ENCODE measurements at regions not wholly inside any gene's neighbourhood (a gene's known extent, or its start where the extent isn't known, plus 50 kb on each side); places are given as distances from the start of the nearest gene placed in this dataset.
"Not testable (repeated sequence)": the region's sequence is repeated elsewhere in the genome, so short reads cannot be mapped to it uniquely, and the experiment has no call there.

DNA sequence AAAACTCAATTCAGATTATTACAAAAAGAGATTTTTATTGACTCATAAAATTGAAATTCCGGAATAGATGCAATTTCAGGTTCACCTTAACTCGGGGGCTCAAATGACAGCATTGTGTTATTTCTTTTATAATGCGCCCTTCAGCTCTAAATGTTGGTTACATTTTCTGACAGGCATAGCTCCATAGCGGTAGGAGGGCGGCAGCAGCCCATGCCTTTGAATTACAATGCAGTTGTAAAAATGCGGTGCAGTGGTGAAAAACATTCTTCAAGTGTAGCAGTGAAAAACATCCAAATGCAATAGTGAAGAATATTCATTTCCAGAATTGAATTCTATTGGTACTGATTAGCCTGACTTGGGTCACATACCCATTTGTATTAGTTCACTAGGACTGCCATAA is 215.3 kb upstream of the PKP2 start:
- Histone ChIP-seq H3K79me1 (ENCODE audit: low read depth, low read length) (no peaks in the 10 kb centered on the region), H2BK5ac (ENCODE audit: low read length) (no peak overlapping the region), H3K9me3 (replicated peaks in 1 of 2; ENCODE audit: control insufficient read depth in 2 of 2, insufficient read depth in 1 of 2, low read depth in 1 of 2, low read length in 2 of 2) (no peaks in the 10 kb centered on the region), H2BK120ac (ENCODE audit: low read depth, low read length) (no peak overlapping the region), H3K4me1 (ENCODE audit: control insufficient read depth in 2 of 2, insufficient read depth in 1 of 2, low read depth in 1 of 2, low read length in 2 of 2) (no peaks in the 10 kb centered on the region), H3K4ac (ENCODE audit: low read length) (no peak overlapping the region), H2AFZ (ENCODE audit: low read length) (no peak overlapping the region), H2BK15ac (ENCODE audit: low read length) (no peak overlapping the region), H3K18ac (ENCODE audit: low read length) (no peak overlapping the region), H3K36me3 (replicated peaks in 1 of 2; ENCODE audit: control insufficient read depth in 2 of 2, insufficient read depth in 2 of 2, low read length in 2 of 2) (no peaks in the 10 kb centered on the region), H3K27me3 (ENCODE audit: control insufficient read depth in 3 of 3, insufficient read depth in 3 of 3, low read depth in 1 of 3, low read length in 3 of 3) (no peaks in the 10 kb centered on the region), H3K27ac (replicated peaks; ENCODE audit: low read length) (no peak overlapping the region), H3K4me2 (ENCODE audit: insufficient read depth, low read length, poor library complexity, severe bottlenecking) (no peak overlapping the region), H2BK12ac (ENCODE audit: low read length) (no peak overlapping the region), H3K14ac (ENCODE audit: low read length) (no peak overlapping the region), H3K4me3 (ENCODE audit: low read length in 2 of 2) (no peak overlapping the region), H2AK5ac (ENCODE audit: low read depth, low read length) (no peak overlapping the region), H3K9ac (ENCODE audit: low read depth, low read length, poor library complexity) (no peak overlapping the region), H3K23ac (ENCODE audit: low read depth, low read length, poor library complexity) (no peak overlapping the region), H4K8ac (ENCODE audit: low read depth, low read length) (no peak overlapping the region), H4K91ac (ENCODE audit: low read depth, low read length, poor library complexity) (no peak overlapping the region)
- WGBS, 2 donors (ENCODE audit: extremely low coverage in 2 of 2, insufficient read length in 2 of 2, insufficient replicate concordance in 1 of 2), result no CpG with 5 or more reads among the region's 6 CpGs
- DNase-seq (ENCODE audit: low spot score), result no peak

DNA sequence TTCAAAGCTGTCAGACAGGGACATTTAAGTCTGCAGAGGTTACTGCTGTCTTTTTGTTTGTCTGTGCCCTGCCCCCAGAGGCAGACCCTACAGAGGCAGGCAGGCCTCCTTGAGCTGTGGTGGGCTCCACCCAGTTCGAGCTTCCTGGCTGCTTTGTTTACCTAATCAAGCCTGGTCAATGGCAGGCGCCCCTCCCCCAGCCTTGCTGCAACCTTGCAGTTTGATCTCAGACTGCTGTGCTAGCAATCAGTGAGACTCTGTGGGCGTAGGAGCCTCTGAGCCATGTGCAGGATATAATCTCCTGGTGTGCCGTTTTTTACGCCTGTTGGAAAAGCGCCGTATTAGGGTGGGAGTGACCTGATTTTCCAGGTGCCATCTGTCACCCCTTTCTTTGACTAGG is 211.2 kb upstream of the PKP2 start:
- not testable (repeated sequence) for H3K9ac ChIP-seq (ENCODE audit: low read depth, low read length, poor library complexity); H3K4me1 ChIP-seq (ENCODE audit: control insufficient read depth in 2 of 2, insufficient read depth in 1 of 2, low read depth in 1 of 2, low read length in 2 of 2); H2AFZ ChIP-seq (ENCODE audit: low read length); H3K79me1 ChIP-seq (ENCODE audit: low read depth, low read length); H4K8ac ChIP-seq (ENCODE audit: low read depth, low read length); H2BK12ac ChIP-seq (ENCODE audit: low read length); H3K9me3 ChIP-seq (replicated peaks in 1 of 2; ENCODE audit: control insufficient read depth in 2 of 2, insufficient read depth in 1 of 2, low read depth in 1 of 2, low read length in 2 of 2); H2BK5ac ChIP-seq (ENCODE audit: low read length); H2AK5ac ChIP-seq (ENCODE audit: low read depth, low read length); H3K23ac ChIP-seq (ENCODE audit: low read depth, low read length, poor library complexity); H3K18ac ChIP-seq (ENCODE audit: low read length); H3K36me3 ChIP-seq (replicated peaks in 1 of 2; ENCODE audit: control insufficient read depth in 2 of 2, insufficient read depth in 2 of 2, low read length in 2 of 2); DNase-seq (ENCODE audit: low spot score); H3K4me2 ChIP-seq (ENCODE audit: insufficient read depth, low read length, poor library complexity, severe bottlenecking); H3K27ac ChIP-seq (replicated peaks; ENCODE audit: low read length); H3K4ac ChIP-seq (ENCODE audit: low read length); H2BK120ac ChIP-seq (ENCODE audit: low read depth, low read length); H3K27me3 ChIP-seq (ENCODE audit: control insufficient read depth in 3 of 3, insufficient read depth in 3 of 3, low read depth in 1 of 3, low read length in 3 of 3); H4K91ac ChIP-seq (ENCODE audit: low read depth, low read length, poor library complexity); H2BK15ac ChIP-seq (ENCODE audit: low read length); H3K4me3 ChIP-seq (ENCODE audit: low read length in 2 of 2); H3K14ac ChIP-seq (ENCODE audit: low read length)
- WGBS, 2 donors (ENCODE audit: extremely low coverage in 2 of 2, insufficient read length in 2 of 2, insufficient replicate concordance in 1 of 2), result no CpG with 5 or more reads among the region's 7 CpGs

DNA sequence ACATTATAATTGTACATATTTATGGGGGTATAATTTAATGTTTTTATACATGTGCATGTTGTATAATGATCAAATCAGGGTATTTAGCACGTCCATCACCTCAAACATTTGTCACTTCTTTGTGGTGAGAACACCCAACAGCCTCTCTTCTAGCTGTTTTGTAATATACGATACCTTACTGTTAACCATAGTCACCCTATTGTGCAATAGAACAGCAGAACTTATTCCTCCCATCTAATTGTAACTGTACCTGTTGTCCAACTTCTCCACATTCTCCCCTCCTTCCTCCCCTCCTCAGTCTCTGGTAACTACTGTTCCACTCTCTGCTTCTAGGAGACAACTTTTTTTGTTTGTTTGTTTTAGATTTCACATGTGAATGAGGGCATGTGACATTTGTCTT is 197.0 kb upstream of the PKP2 start:
- H3K14ac ChIP-seq (ENCODE audit: low read length), result no peak overlapping the region
- DNase-seq (ENCODE audit: low spot score), result no peak
- WGBS, 2 donors (ENCODE audit: extremely low coverage in 2 of 2, insufficient read length in 2 of 2, insufficient replicate concordance in 1 of 2), result no CpG with 5 or more reads among the region's 2 CpGs

DNA sequence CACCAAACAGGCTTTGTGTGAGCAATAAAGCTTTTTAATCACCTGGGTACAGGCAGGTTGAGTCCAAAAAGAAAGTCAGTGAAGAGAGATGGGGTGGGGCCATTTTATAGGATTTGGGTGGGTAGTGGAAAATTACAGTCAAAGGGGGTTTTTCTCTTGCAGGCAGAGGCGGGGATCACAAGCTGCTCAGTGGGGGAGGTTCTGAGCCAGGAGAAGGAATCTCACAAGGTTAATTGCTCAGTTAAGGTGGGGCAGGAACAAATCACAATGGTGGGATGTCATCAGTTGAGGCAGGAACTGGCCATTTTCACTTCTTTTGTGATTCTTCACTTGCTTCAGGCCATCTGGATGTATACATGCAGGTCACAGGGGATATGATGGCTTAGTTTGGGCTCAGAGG is 191.3 kb upstream of the PKP2 start:
- not testable (repeated sequence) for H2BK120ac ChIP-seq (ENCODE audit: low read depth, low read length); H4K91ac ChIP-seq (ENCODE audit: low read depth, low read length, poor library complexity); H2BK12ac ChIP-seq (ENCODE audit: low read length); H3K9ac ChIP-seq (ENCODE audit: low read depth, low read length, poor library complexity); H3K9me3 ChIP-seq (replicated peaks in 1 of 2; ENCODE audit: control insufficient read depth in 2 of 2, insufficient read depth in 1 of 2, low read depth in 1 of 2, low read length in 2 of 2); H4K8ac ChIP-seq (ENCODE audit: low read depth, low read length); H3K18ac ChIP-seq (ENCODE audit: low read length); H3K27me3 ChIP-seq (ENCODE audit: control insufficient read depth in 3 of 3, insufficient read depth in 3 of 3, low read depth in 1 of 3, low read length in 3 of 3); H2AK5ac ChIP-seq (ENCODE audit: low read depth, low read length); H3K23ac ChIP-seq (ENCODE audit: low read depth, low read length, poor library complexity); H2BK15ac ChIP-seq (ENCODE audit: low read length); H3K36me3 ChIP-seq (replicated peaks in 1 of 2; ENCODE audit: control insufficient read depth in 2 of 2, insufficient read depth in 2 of 2, low read length in 2 of 2); H2AFZ ChIP-seq (ENCODE audit: low read length); DNase-seq (ENCODE audit: low spot score); H3K27ac ChIP-seq (replicated peaks; ENCODE audit: low read length); H3K4me2 ChIP-seq (ENCODE audit: insufficient read depth, low read length, poor library complexity, severe bottlenecking); H2BK5ac ChIP-seq (ENCODE audit: low read length); H3K4me3 ChIP-seq (ENCODE audit: low read length in 2 of 2); H3K79me1 ChIP-seq (ENCODE audit: low read depth, low read length); H3K4ac ChIP-seq (ENCODE audit: low read length); H3K4me1 ChIP-seq (ENCODE audit: control insufficient read depth in 2 of 2, insufficient read depth in 1 of 2, low read depth in 1 of 2, low read length in 2 of 2); H3K14ac ChIP-seq (ENCODE audit: low read length)
- WGBS, 2 donors (ENCODE audit: extremely low coverage in 2 of 2, insufficient read length in 2 of 2, insufficient replicate concordance in 1 of 2), result no CpG with 5 or more reads among the region's 1 CpG

More for the DNA sequence above, 197.0 kb upstream of the PKP2 start:
- Histone ChIP-seq H4K8ac (ENCODE audit: low read depth, low read length) (no peak overlapping the region), H2BK12ac (ENCODE audit: low read length) (no peak overlapping the region), H3K79me1 (ENCODE audit: low read depth, low read length) (no peaks in the 10 kb centered on the region), H2BK120ac (ENCODE audit: low read depth, low read length) (no peak overlapping the region), H3K9me3 (replicated peaks in 1 of 2; ENCODE audit: control insufficient read depth in 2 of 2, insufficient read depth in 1 of 2, low read depth in 1 of 2, low read length in 2 of 2) (no peaks in the 10 kb centered on the region), H2AFZ (ENCODE audit: low read length) (no peak overlapping the region), H3K36me3 (replicated peaks in 1 of 2; ENCODE audit: control insufficient read depth in 2 of 2, insufficient read depth in 2 of 2, low read length in 2 of 2) (no peaks in the 10 kb centered on the region), H3K18ac (ENCODE audit: low read length) (no peak overlapping the region), H3K4me3 (ENCODE audit: low read length in 2 of 2) (no peak overlapping the region), H3K4me1 (ENCODE audit: control insufficient read depth in 2 of 2, insufficient read depth in 1 of 2, low read depth in 1 of 2, low read length in 2 of 2) (no peaks in the 10 kb centered on the region), H3K27ac (replicated peaks; ENCODE audit: low read length) (no peak overlapping the region), H2BK15ac (ENCODE audit: low read length) (no peak overlapping the region), H2AK5ac (ENCODE audit: low read depth, low read length) (no peak overlapping the region), H3K23ac (ENCODE audit: low read depth, low read length, poor library complexity) (no peak overlapping the region), H3K9ac (ENCODE audit: low read depth, low read length, poor library complexity) (no peak overlapping the region), H3K4ac (ENCODE audit: low read length) (no peak overlapping the region), H3K27me3 (ENCODE audit: control insufficient read depth in 3 of 3, insufficient read depth in 3 of 3, low read depth in 1 of 3, low read length in 3 of 3) (no peaks in the 10 kb centered on the region), H4K91ac (ENCODE audit: low read depth, low read length, poor library complexity) (no peak overlapping the region), H3K4me2 (ENCODE audit: insufficient read depth, low read length, poor library complexity, severe bottlenecking) (no peak overlapping the region), H2BK5ac (ENCODE audit: low read length) (no peak overlapping the region)

All from neuronal stem cell (in vitro differentiated cells).